MM.1S (cell line): ENCODE measurements at regions not wholly inside any gene's neighbourhood (a gene's known extent, or its start where the extent isn't known, plus 50 kb on each side); places are given as distances from the start of the nearest gene placed in this dataset.
"Not testable (repeated sequence)": the region's sequence is repeated elsewhere in the genome, so short reads cannot be mapped to it uniquely, and the experiment has no call there.

Source experiments
- DNase-seq: peaks from one replicate; pipeline ENCODE4 v3.0.0-alpha.2; 2015
- H2AFZ ChIP-seq: fragments of 300-600 bp; sonication (generic); 2 replicates; pipeline ENCODE4 v1.6.0; 2016; ENCODE audit warnings: antibody characterized with exemption, low read length
- H3F3A ChIP-seq: fragments of 300-600 bp; sonication (generic); 2 replicates; pipeline ENCODE4 v1.6.1; 2016; ENCODE audit warnings: mild to moderate bottlenecking, antibody characterized with exemption, low read length, moderate library complexity, mixed read lengths; ENCODE audit not compliant: insufficient read depth
- H3K27ac ChIP-seq: fragments of 300-600 bp; sonication (generic); 2 replicates; pipeline ENCODE4 v1.5.1; 2016; ENCODE audit warnings: mild to moderate bottlenecking, low read length
- H3K27me3 ChIP-seq: fragments of 300-600 bp; sonication (generic); replicated peaks from 2 replicates; pipeline ENCODE4 v1.6.0; 2016; ENCODE audit warnings: low read length; ENCODE audit not compliant: insufficient read depth
- H3K36me3 ChIP-seq: fragments of 300-600 bp; sonication (generic); replicated peaks from 2 replicates; pipeline ENCODE4 v1.6.1; 2016; ENCODE audit warnings: mild to moderate bottlenecking, low read length, mixed read lengths; ENCODE audit not compliant: insufficient read depth
- H3K4me1 ChIP-seq: fragments of 300-600 bp; sonication (generic); 2 replicates; pipeline ENCODE4 v1.6.1; 2016; ENCODE audit warnings: low read length, mixed read lengths
- H3K4me2 ChIP-seq: fragments of 300-600 bp; sonication (generic); 2 replicates; pipeline ENCODE4 v1.6.0; 2016; ENCODE audit warnings: low read depth, low read length
- H3K4me3 ChIP-seq: fragments of 300-600 bp; sonication (generic); 2 replicates; pipeline ENCODE4 v1.5.1; 2016; ENCODE audit warnings: low read length, mixed read lengths
- H3K79me2 ChIP-seq: fragments of 300-600 bp; sonication (generic); 2 replicates; pipeline ENCODE4 v1.6.1; 2016; ENCODE audit warnings: mixed run types, low read length, mixed read lengths
- H3K9ac ChIP-seq: fragments of 300-600 bp; sonication (generic); 2 replicates; pipeline ENCODE4 v1.6.1; 2016; ENCODE audit warnings: low read length, mixed read lengths
- H3K9me2 ChIP-seq: fragments of 300-600 bp; sonication (generic); replicated peaks from 2 replicates; pipeline ENCODE4 v1.6.1; 2016; ENCODE audit warnings: mild to moderate bottlenecking, low read length, mixed read lengths; ENCODE audit not compliant: insufficient read depth
- H3K9me3 ChIP-seq: fragments of 300-600 bp; sonication (generic); replicated peaks from 2 replicates; pipeline ENCODE4 v1.6.1; 2016; ENCODE audit warnings: mild to moderate bottlenecking, low read length, mixed read lengths; ENCODE audit not compliant: insufficient read depth
- H4K20me1 ChIP-seq: fragments of 300-600 bp; sonication (generic); 2 replicates; pipeline ENCODE4 v1.6.1; 2016; ENCODE audit warnings: mild to moderate bottlenecking, low read length, moderate library complexity, mixed read lengths; ENCODE audit not compliant: insufficient read depth
- EZH2 ChIP-seq: fragments of 300-600 bp; sonication (generic); optimal IDR thresholded peaks from 2 replicates; pipeline ENCODE3; 2017; ENCODE audit warnings: low read depth, mild to moderate bottlenecking, antibody characterized with exemption, low read length, mixed read lengths
- EZH2phosphoT487 ChIP-seq: fragments of 300-600 bp; sonication (generic); IDR thresholded peaks from 2 replicates; pipeline ENCODE4 v1.6.1; 2018; ENCODE audit warnings: antibody characterized with exemption, low read length
- TF ChIP-seq, protein P1 (sequence below): fragments of 300-600 bp; sonication (generic); IDR thresholded peaks from 2 replicates; pipeline ENCODE4 v1.5.1; 2016; ENCODE audit warnings: antibody characterized with exemption, low read length, mixed read lengths

DNA sequence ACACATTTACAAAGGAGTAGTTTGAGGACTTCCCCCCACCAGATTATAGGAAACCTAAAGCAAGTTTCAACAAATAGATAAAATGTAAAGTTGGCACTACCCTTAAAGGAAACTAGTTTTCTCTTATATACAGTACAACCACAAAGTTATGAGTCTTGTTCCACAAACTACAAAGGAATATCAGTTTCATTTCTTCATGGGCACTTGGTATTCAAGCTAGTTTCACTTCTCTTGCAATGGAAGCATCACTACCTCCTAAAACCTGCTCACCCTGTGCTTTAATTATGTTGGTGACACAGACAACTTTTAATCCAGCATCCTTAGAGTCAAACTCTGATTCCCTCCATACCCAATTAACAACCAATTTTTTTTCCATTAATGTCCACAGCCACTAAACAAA, 707.0 kb downstream of the ROBO2 start:
- Histone ChIP-seq H3K4me2 (no peak overlapping the region), H3K9me3 (no peaks in the 10 kb centered on the region), H3K27ac (no peak overlapping the region), H3K27me3 (no peaks in the 10 kb centered on the region), H3F3A (no peaks in the 10 kb centered on the region; the same call in 1 of the 2 replicates), H2AFZ (no peak overlapping the region), H3K4me3 (no peak overlapping the region), H3K4me1 (no peaks in the 10 kb centered on the region; the same call in 1 of the 2 replicates), H3K9ac (no peak overlapping the region), H3K36me3 (no peaks in the 10 kb centered on the region), H4K20me1 (no peaks in the 10 kb centered on the region), H3K79me2 (no peaks in the 10 kb centered on the region), H3K9me2 (no peaks in the 10 kb centered on the region)
- TF ChIP-seq, protein P1, sequence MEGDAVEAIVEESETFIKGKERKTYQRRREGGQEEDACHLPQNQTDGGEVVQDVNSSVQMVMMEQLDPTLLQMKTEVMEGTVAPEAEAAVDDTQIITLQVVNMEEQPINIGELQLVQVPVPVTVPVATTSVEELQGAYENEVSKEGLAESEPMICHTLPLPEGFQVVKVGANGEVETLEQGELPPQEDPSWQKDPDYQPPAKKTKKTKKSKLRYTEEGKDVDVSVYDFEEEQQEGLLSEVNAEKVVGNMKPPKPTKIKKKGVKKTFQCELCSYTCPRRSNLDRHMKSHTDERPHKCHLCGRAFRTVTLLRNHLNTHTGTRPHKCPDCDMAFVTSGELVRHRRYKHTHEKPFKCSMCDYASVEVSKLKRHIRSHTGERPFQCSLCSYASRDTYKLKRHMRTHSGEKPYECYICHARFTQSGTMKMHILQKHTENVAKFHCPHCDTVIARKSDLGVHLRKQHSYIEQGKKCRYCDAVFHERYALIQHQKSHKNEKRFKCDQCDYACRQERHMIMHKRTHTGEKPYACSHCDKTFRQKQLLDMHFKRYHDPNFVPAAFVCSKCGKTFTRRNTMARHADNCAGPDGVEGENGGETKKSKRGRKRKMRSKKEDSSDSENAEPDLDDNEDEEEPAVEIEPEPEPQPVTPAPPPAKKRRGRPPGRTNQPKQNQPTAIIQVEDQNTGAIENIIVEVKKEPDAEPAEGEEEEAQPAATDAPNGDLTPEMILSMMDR: no peak
- TF ChIP-seq EZH2phosphoT487 (no peak), EZH2 (no peak)
- peak; percentile 83 for DNase-seq

- not testable (repeated sequence) for H2AFZ ChIP-seq, H3K9me2 ChIP-seq, H3K9me3 ChIP-seq, H4K20me1 ChIP-seq, H3F3A ChIP-seq, H3K27ac ChIP-seq, H3K4me1 ChIP-seq, H3K36me3 ChIP-seq, H3K27me3 ChIP-seq, H3K4me2 ChIP-seq, DNase-seq, H3K4me3 ChIP-seq, H3K79me2 ChIP-seq, H3K9ac ChIP-seq
Observed at GRCh38 chr3:77756397-77756975, 716.6 kb downstream of the ROBO2 start.

- Histone ChIP-seq H3K9me2 (no peaks in the 10 kb centered on the region), H3F3A (no peaks in the 10 kb centered on the region)
- TF ChIP-seq EZH2phosphoT487: no peak
- TF ChIP-seq EZH2: no peak
- TF ChIP-seq, protein P1: no peak
Observed at GRCh38 chr3:77772459-77772858, 732.6 kb downstream of the ROBO2 start.

DNA sequence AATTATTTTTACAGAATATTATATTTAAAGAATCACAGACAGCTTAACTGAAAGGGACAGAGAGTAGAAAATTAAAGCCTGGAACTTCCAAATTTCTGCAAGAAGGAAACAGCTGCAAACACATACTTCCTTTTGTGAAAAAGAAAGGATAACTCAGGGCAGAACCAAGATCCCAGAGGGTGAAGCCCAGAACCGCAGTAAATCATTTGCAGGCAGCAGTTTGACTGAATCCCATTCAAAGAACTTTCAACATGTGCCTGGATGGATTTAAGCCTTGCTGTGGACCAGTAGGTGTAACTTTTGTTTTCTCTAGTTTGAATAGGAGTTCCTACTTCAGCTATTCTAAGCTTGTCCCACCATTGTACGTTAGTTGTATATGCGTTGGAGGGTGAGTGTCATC, 733.2 kb downstream of the ROBO2 start:
- no peak overlapping the region for H3K4me3 ChIP-seq
- no peaks in the 10 kb centered on the region for H3K27me3 ChIP-seq
- H3K9ac ChIP-seq: no peak overlapping the region
- DNase-seq: no peak
- H4K20me1 ChIP-seq: no peaks in the 10 kb centered on the region
- no peaks in the 10 kb centered on the region for H3K4me1 ChIP-seq
- H2AFZ ChIP-seq: no peak overlapping the region
- no peaks in the 10 kb centered on the region for H3K9me2 ChIP-seq
- no peaks in the 10 kb centered on the region for H3K36me3 ChIP-seq
- TF ChIP-seq EZH2: no peak
- TF ChIP-seq, protein P1: no peak
- no peak for TF ChIP-seq EZH2phosphoT487
- H3F3A ChIP-seq: no peaks in the 10 kb centered on the region
- no peaks in the 10 kb centered on the region for H3K79me2 ChIP-seq
- H3K9me3 ChIP-seq: no peaks in the 10 kb centered on the region
- no peak overlapping the region for H3K4me2 ChIP-seq
- no peak overlapping the region for H3K27ac ChIP-seq

More at GRCh38 chr3:77772459-77772858, 732.6 kb downstream of the ROBO2 start:
- Histone ChIP-seq H3K4me3 (no peak overlapping the region), H3K9ac (no peak overlapping the region), H3K79me2 (no peaks in the 10 kb centered on the region), H3K9me3 (no peaks in the 10 kb centered on the region), H3K27ac (no peak overlapping the region), H3K4me1 (no peaks in the 10 kb centered on the region), H4K20me1 (no peaks in the 10 kb centered on the region), H3K4me2 (no peak overlapping the region), H3K27me3 (no peaks in the 10 kb centered on the region), H3K36me3 (no peaks in the 10 kb centered on the region), H2AFZ (no peak overlapping the region)
- no peak for DNase-seq
